GM21723 (cell line): ENCODE measurements at regions not wholly inside any gene's neighbourhood (a gene's known extent, or its start where the extent isn't known, plus 50 kb on each side); places are given as distances from the start of the nearest gene placed in this dataset.
"Not testable (repeated sequence)": the region's sequence is repeated elsewhere in the genome, so short reads cannot be mapped to it uniquely, and the experiment has no call there.

Source experiments
- ATAC-seq: cut with Tn5 transposase; IDR thresholded peaks from one replicate; pipeline ENCODE4 v1.9.1; 2021; ENCODE audit warnings: mild to moderate bottlenecking, moderate library complexity; ENCODE audit not compliant: unreplicated experiment

GRCh38 chr4:117661091-117662072 is 372.9 kb upstream of the NDST3 start:
- ATAC-seq, result no peak

- ATAC-seq, result no peak
Observed at GRCh38 chr4:117664706-117665444, 369.4 kb upstream of the NDST3 start.

GRCh38 chr4:117676153-117676552 is 358.1 kb upstream of the NDST3 start:
- no peak for ATAC-seq

GRCh38 chr4:117678861-117679260 is 355.4 kb upstream of the NDST3 start:
- no peak for ATAC-seq

- no peak for ATAC-seq
Observed at GRCh38 chr4:117691572-117692351, 342.5 kb upstream of the NDST3 start.

GRCh38 chr4:117692538-117692937 is 341.7 kb upstream of the NDST3 start:
- no peak for ATAC-seq

GRCh38 chr4:117699595-117699994 is 334.7 kb upstream of the NDST3 start:
- ATAC-seq, result no peak

GRCh38 chr4:117700111-117700892 is 334.0 kb upstream of the NDST3 start:
- peak; percentile 73 for ATAC-seq

GRCh38 chr4:117702353-117702752 is 331.9 kb upstream of the NDST3 start:
- no peak for ATAC-seq

- ATAC-seq, result no peak
Observed at GRCh38 chr4:117704721-117705120, 329.6 kb upstream of the NDST3 start.

- ATAC-seq, result no peak
Observed at GRCh38 chr4:117740736-117741135, 293.6 kb upstream of the NDST3 start.

GRCh38 chr4:117745379-117745778 is 288.9 kb upstream of the NDST3 start:
- ATAC-seq, result not testable (repeated sequence)

GRCh38 chr4:117755438-117755837 is 278.8 kb upstream of the NDST3 start:
- no peak for ATAC-seq

- no peak for ATAC-seq
Observed at GRCh38 chr4:117768610-117769009, 265.7 kb upstream of the NDST3 start.

GRCh38 chr4:117770269-117771102 is 263.8 kb upstream of the NDST3 start:
- no peak for ATAC-seq

- no peak for ATAC-seq
Observed at GRCh38 chr4:117771647-117772337, 262.5 kb upstream of the NDST3 start.

- ATAC-seq, result no peak
Observed at GRCh38 chr4:117773064-117773936, 261.0 kb upstream of the NDST3 start.

- ATAC-seq, result no peak
Observed at GRCh38 chr4:117777721-117778120, 256.6 kb upstream of the NDST3 start.
